Esophagus squamous epithelium (tissue), 4 donors: ENCODE measurements at regions not wholly inside any gene's neighbourhood (a gene's known extent, or its start where the extent isn't known, plus 50 kb on each side); places are given as distances from the start of the nearest gene placed in this dataset.

ENCODE experiments used
- CTCF ChIP-seq, 6 experiments: fragments of 450-650 bp in 4 of 6; fragments of 200-600 bp in 2 of 6; sonication (generic) in 2 of 6; IDR thresholded peaks; one replicate each; pipeline ENCODE4 v1.5.1; 2016 to 2019; ENCODE audit warnings: antibody characterized with exemption in 6 of 6, mild to moderate bottlenecking in 4 of 6, moderate library complexity in 4 of 6
- POLR2A ChIP-seq, 4 donors: fragments of 450-650 bp; IDR thresholded peaks; one replicate each; pipeline ENCODE4 v1.6.1; 2017; ENCODE audit warnings: antibody characterized with exemption in 4 of 4, mild to moderate bottlenecking in 4 of 4, moderate library complexity in 3 of 4

- no peak for TF ChIP-seq CTCF (IDR thresholded peaks at IDR 0.05)
- no peak for TF ChIP-seq POLR2A (IDR thresholded peaks at IDR 0.05)
These were observed 85.8 kb upstream of the AHI1 start for GRCh38 chr6:135583256-135583761.
